Mucosa of rectum (tissue), 2 donors: ENCODE measurements at regions not wholly inside any gene's neighbourhood (a gene's known extent, or its start where the extent isn't known, plus 50 kb on each side); places are given as distances from the start of the nearest gene placed in this dataset.

Experiments used
- H3K27ac ChIP-seq, 2 donors: one replicate each; pipeline ENCODE4 v1.7.0; 2013; ENCODE audit warnings: inconsistent platforms in 2 of 2, low read depth in 2 of 2, low read length in 2 of 2
- H3K27me3 ChIP-seq, 2 donors: one replicate each; pipeline ENCODE4 v1.7.0; 2013; ENCODE audit warnings: low read length in 2 of 2; ENCODE audit not compliant: control insufficient read depth in 2 of 2, insufficient read depth in 2 of 2
- H3K36me3 ChIP-seq, 2 donors: one replicate each; pipeline ENCODE4 v1.7.0; 2013; ENCODE audit warnings: low read length in 2 of 2; ENCODE audit not compliant: control insufficient read depth in 2 of 2, insufficient read depth in 2 of 2
- H3K4me1 ChIP-seq, 2 donors: one replicate each; pipeline ENCODE4 v1.7.0; 2013; ENCODE audit warnings: low read length in 2 of 2, mild to moderate bottlenecking in 1 of 2; ENCODE audit not compliant: control insufficient read depth in 2 of 2, insufficient read depth in 2 of 2
- H3K4me3 ChIP-seq, 2 donors: one replicate each; pipeline ENCODE4 v1.7.0; 2013; ENCODE audit warnings: low read length in 2 of 2
- H3K9ac ChIP-seq, 2 donors: one replicate each; pipeline ENCODE4 v1.7.0; 2013; ENCODE audit warnings: low read length in 2 of 2, low read depth in 1 of 2, mild to moderate bottlenecking in 1 of 2
- H3K9me3 ChIP-seq, 2 donors: one replicate each; pipeline ENCODE4 v1.7.0; 2013; ENCODE audit warnings: low read length in 2 of 2; ENCODE audit not compliant: control insufficient read depth in 2 of 2
- donor health status: healthy.
- donor health status: Normal muscosa, but diverticular disease.

GRCh38 chr2:18444806-18445205 is 115.6 kb downstream of the RDH14 start:
- Histone ChIP-seq H3K4me1 (no peaks in the 10 kb centered on the region), H3K36me3 (no peaks in the 10 kb centered on the region), H3K9me3 (no peaks in the 10 kb centered on the region), H3K27me3 (peaks cover 0 to 2% of the 10 kb centered on the region in 2 donors), H3K27ac (no peak overlapping the region), H3K4me3 (no peak overlapping the region), H3K9ac (no peak overlapping the region)

DNA sequence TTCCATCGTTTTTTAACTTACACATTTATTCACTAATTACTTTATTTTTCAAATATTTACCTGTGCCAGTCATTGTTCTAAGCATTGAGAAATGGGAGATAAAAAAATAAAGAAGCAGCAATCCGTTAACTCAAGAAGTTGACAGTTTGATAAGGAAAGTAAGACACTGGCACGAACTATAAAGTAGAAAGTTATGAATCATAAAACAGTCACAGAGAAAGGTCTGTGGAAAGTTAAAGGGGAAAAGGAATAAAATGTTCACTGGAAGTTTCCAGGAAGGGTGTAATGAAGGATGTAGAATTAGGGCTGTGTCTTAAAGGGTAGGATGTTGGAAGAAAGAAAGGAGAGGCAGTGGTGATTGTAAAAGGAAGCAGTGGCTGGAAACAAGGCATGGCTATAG is 118.9 kb downstream of the RDH14 start:
- H3K9ac ChIP-seq, result no peak overlapping the region
- H3K4me1 ChIP-seq, result no peaks in the 10 kb centered on the region
- no peaks in the 10 kb centered on the region for H3K36me3 ChIP-seq
- no peak overlapping the region for H3K4me3 ChIP-seq
- no peak overlapping the region for H3K27ac ChIP-seq
- no peaks in the 10 kb centered on the region for H3K9me3 ChIP-seq
- H3K27me3 ChIP-seq, result peaks cover 0 to 2% of the 10 kb centered on the region in 2 donors

DNA sequence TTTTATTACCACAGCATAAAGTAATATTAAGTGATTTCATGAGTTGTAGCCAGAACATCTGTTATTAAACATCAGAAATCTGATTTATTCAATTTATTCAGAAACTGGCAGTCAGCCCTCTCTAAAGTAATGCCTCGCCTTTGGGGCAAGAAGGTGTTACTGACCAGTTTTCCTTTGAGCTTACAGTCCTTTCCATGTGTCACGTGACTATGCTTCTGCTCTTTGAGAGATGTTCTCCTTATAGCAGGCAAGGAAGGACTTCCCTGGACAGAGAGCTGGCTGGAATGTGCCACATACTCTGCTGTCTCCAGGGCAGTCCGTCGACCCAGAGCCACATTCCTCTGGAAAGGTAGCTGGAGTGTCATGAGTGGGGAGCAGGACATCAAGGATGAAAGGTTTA is 119.7 kb downstream of the RDH14 start:
- peaks cover 0 to 2% of the 10 kb centered on the region in 2 donors for H3K27me3 ChIP-seq
- H3K27ac ChIP-seq, result no peak overlapping the region
- H3K9me3 ChIP-seq, result no peaks in the 10 kb centered on the region
- no peak overlapping the region for H3K9ac ChIP-seq
- no peaks in the 10 kb centered on the region for H3K4me1 ChIP-seq
- H3K4me3 ChIP-seq, result no peak overlapping the region
- no peaks in the 10 kb centered on the region for H3K36me3 ChIP-seq

- Histone ChIP-seq H3K9ac (no peak overlapping the region), H3K4me1 (no peaks in the 10 kb centered on the region), H3K9me3 (no peaks in the 10 kb centered on the region), H3K27me3 (peaks cover 0 to 2% of the 10 kb centered on the region in 2 donors), H3K36me3 (no peaks in the 10 kb centered on the region), H3K4me3 (no peak overlapping the region), H3K27ac (no peak overlapping the region)
Measured at GRCh38 chr2:18440141-18440661, 120.3 kb downstream of the RDH14 start.

GRCh38 chr2:18439716-18440115 is 120.7 kb downstream of the RDH14 start:
- Histone ChIP-seq H3K27me3 (peaks cover 0 to 2% of the 10 kb centered on the region in 2 donors), H3K36me3 (no peaks in the 10 kb centered on the region), H3K4me3 (no peak overlapping the region), H3K9ac (no peak overlapping the region), H3K4me1 (no peaks in the 10 kb centered on the region), H3K27ac (no peak overlapping the region), H3K9me3 (no peaks in the 10 kb centered on the region)

GRCh38 chr2:18437909-18438308 is 122.5 kb downstream of the RDH14 start:
- Histone ChIP-seq H3K27ac (no peak overlapping the region), H3K4me3 (no peak overlapping the region), H3K4me1 (no peaks in the 10 kb centered on the region), H3K36me3 (no peaks in the 10 kb centered on the region), H3K9ac (no peak overlapping the region), H3K27me3 (peaks cover 0 to 2% of the 10 kb centered on the region in 2 donors), H3K9me3 (no peaks in the 10 kb centered on the region)

GRCh38 chr2:18436503-18437005 is 123.9 kb downstream of the RDH14 start:
- no peaks in the 10 kb centered on the region for H3K4me1 ChIP-seq
- no peak overlapping the region for H3K4me3 ChIP-seq
- no peaks in the 10 kb centered on the region for H3K36me3 ChIP-seq
- H3K9me3 ChIP-seq, result no peaks in the 10 kb centered on the region
- H3K9ac ChIP-seq, result no peak overlapping the region
- H3K27ac ChIP-seq, result no peak overlapping the region
- peaks cover 0 to 2% of the 10 kb centered on the region in 2 donors for H3K27me3 ChIP-seq

DNA sequence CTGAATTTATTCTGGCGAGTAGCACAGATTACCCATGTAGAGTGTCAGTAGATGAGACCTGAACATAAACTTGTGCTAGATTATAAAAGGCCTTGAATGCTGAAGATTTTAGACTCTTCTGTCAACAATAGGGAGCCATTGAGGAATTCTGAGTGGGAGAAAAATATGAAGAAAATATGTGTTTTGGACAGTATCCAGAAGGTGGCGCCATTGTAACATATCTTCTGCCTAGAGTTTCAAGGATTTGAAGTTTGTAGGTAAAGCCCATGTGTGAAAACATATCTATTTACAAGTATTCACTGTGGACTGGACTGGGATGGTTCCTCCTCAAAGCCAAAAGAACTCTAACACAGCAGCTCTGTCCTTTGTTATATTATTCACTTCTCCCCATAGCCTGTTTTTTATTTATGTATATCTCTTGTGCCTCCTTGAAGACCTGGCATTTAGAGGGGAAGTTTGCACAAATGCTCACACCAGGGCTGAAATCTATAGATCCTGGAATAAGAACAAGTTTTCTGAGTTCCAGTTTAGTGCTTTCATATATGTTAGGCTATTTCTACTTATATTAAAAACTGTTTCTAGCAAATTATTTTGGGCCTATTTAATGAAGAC is 124.9 kb downstream of the RDH14 start:
- no peaks in the 10 kb centered on the region for H3K36me3 ChIP-seq
- no peak overlapping the region for H3K9ac ChIP-seq
- H3K4me1 ChIP-seq, result no peaks in the 10 kb centered on the region
- no peaks in the 10 kb centered on the region for H3K9me3 ChIP-seq
- H3K27ac ChIP-seq, result no peak overlapping the region
- no peak overlapping the region for H3K4me3 ChIP-seq
- H3K27me3 ChIP-seq, result no peaks in the 10 kb centered on the region

- H3K9ac ChIP-seq, result no peak overlapping the region
- H3K4me3 ChIP-seq, result no peak overlapping the region
- no peaks in the 10 kb centered on the region for H3K27me3 ChIP-seq
- no peaks in the 10 kb centered on the region for H3K4me1 ChIP-seq
- H3K36me3 ChIP-seq, result no peaks in the 10 kb centered on the region
- no peaks in the 10 kb centered on the region for H3K9me3 ChIP-seq
- no peak overlapping the region for H3K27ac ChIP-seq
Measured at GRCh38 chr2:18433872-18434271, 126.6 kb downstream of the RDH14 start.

GRCh38 chr2:18432999-18433398 is 127.5 kb downstream of the RDH14 start:
- Histone ChIP-seq H3K9ac (no peak overlapping the region), H3K4me1 (no peaks in the 10 kb centered on the region), H3K27me3 (no peaks in the 10 kb centered on the region), H3K36me3 (no peaks in the 10 kb centered on the region), H3K4me3 (no peak overlapping the region), H3K27ac (no peak overlapping the region), H3K9me3 (no peaks in the 10 kb centered on the region)
